MCF 10A (cell line): ENCODE measurements at regions not wholly inside any gene's neighbourhood (a gene's known extent, or its start where the extent isn't known, plus 50 kb on each side); places are given as distances from the start of the nearest gene placed in this dataset.

Source experiments
- BruUV-seq: library from RNA; stranded (reverse); fragments of 400-500 nt; replicated peaks from 2 replicates; lab custom pipeline; 2021; lab: Mats Ljungman, UMichigan
- CTCF ChIA-PET: fragments of 300-600 bp; sonication (Branson Sonifier 250); formaldehyde crosslinking; extraction: SDS; loops from one replicate; lab custom pipeline; 2021; ENCODE audit warnings: antibody characterized with exemption, inconsistent platforms; lab: Yijun Ruan, JAX
- POLR2A ChIA-PET: fragments of 300-600, 350-650 bp; sonication (Branson Sonifier 250); formaldehyde crosslinking; extraction: SDS; loops from one replicate; lab custom pipeline; 2020; ENCODE audit warnings: antibody characterized with exemption, inconsistent platforms; lab: Yijun Ruan, JAX
- DNase-seq: peaks from one replicate; pipeline ENCODE4 v3.0.0-alpha.2; 2018; ENCODE audit not compliant: unreplicated experiment
- H3K27ac Mint-ChIP-seq: one replicate; pipeline ENCODE4 v1.8.0; 2022; ENCODE audit warnings: mild to moderate bottlenecking, low read depth, mixed read lengths; ENCODE audit not compliant: unreplicated experiment
- H3K27me3 Mint-ChIP-seq: one replicate; pipeline ENCODE4 v1.8.0; 2022; ENCODE audit warnings: mixed read lengths; ENCODE audit not compliant: insufficient read depth, unreplicated experiment
- H3K36me3 Mint-ChIP-seq: one replicate; pipeline ENCODE4 v1.8.0; 2022; ENCODE audit warnings: mild to moderate bottlenecking, moderate library complexity, mixed read lengths; ENCODE audit not compliant: insufficient read depth, unreplicated experiment
- H3K4me1 Mint-ChIP-seq: one replicate; pipeline ENCODE4 v1.8.0; 2022; ENCODE audit warnings: mixed read lengths; ENCODE audit not compliant: insufficient read depth, unreplicated experiment
- H3K4me3 Mint-ChIP-seq: one replicate; pipeline ENCODE4 v1.8.0; 2022; ENCODE audit warnings: mild to moderate bottlenecking, moderate library complexity, mixed read lengths; ENCODE audit not compliant: unreplicated experiment
- H3K9me3 Mint-ChIP-seq: one replicate; pipeline ENCODE4 v1.8.0; 2022; ENCODE audit warnings: mixed read lengths; ENCODE audit not compliant: unreplicated experiment
- CTCF ChIP-seq: fragments of 200-600 bp; IDR thresholded peaks from one replicate; pipeline ENCODE4 v1.8.0; 2022; ENCODE audit warnings: antibody characterized with exemption, mild to moderate bottlenecking; ENCODE audit not compliant: unreplicated experiment
- intact Hi-C: fragments of 100-400 bp; cut with micrococcal nuclease; formaldehyde crosslinking; loops from 2 replicates; pipeline ENCODE4 v1.14.1; 2022

DNA sequence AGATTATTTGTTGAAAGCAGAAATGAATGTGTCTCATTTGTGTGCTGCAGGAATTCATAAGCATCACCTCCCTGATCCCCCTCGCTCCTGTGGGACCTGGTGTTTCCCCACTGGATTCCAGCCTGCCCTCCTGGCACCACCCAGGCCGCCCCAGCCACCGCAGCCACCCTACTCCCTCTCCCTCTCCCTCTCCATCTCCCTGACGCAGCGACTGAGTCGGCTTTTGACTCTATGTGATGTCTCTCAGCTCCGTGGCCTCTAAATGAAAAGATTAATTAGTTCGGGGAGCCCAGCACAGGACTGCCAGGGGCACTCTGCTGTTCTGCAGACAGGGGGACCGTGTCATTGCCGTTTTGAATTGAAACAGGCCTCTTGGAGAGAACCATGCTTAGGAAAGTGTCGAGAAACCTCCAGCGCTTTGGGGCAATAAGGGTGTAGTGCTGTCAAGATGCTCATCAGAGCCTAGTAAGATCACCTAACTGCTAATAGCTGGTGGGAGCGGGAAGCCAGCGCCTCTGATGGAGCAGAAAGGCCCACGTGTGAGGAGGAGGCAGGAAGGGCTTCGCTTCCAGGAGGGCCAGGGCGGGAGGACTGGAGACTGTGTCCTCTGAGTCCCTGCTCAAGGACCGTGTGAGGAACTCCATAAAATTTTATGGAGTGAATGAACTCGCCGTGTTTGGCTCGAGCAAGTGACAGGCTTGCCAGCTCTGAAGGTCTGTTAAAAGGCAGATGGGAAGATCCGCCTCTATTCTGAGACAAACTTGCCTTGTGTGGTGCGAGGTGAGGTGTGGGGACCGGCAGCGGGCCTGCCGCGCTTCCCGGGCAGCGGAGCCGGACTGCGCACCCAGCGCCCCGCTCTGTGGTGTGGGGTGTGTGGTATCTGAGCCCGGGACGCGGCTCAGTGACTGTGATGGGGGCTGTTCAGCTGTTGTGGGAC is 157.4 kb upstream of the C14orf180 start:
- Mint-ChIP-seq H3K36me3 (no peaks in the 10 kb centered on the region), H3K27ac (no peak overlapping the region)
- CTCF ChIA-PET = no interaction called here

GRCh38 chr14:104422837-104423681 is 156.5 kb upstream of the C14orf180 start:
- Mint-ChIP-seq H3K27ac (no peak overlapping the region), H3K36me3 (no peaks in the 10 kb centered on the region), H3K4me3 (no peak overlapping the region), H3K9me3 (no peaks in the 10 kb centered on the region), H3K27me3 (peaks cover 18% of the 10 kb centered on the region), H3K4me1 (no peaks in the 10 kb centered on the region)
- intact Hi-C loops = no loop called here
- no peak for TF ChIP-seq CTCF
- CTCF ChIA-PET = no interaction called here
- no TSS peak for BruUV-seq
- DNase-seq = no peak
- POLR2A ChIA-PET = no interaction called here

More for the DNA sequence above, 157.4 kb upstream of the C14orf180 start:
- Mint-ChIP-seq H3K9me3 (no peaks in the 10 kb centered on the region), H3K27me3 (peaks cover 27% of the 10 kb centered on the region), H3K4me1 (no peaks in the 10 kb centered on the region), H3K4me3 (no peak overlapping the region)
- POLR2A ChIA-PET = no interaction called here
- intact Hi-C loops = no loop called here
- no peak for TF ChIP-seq CTCF
- BruUV-seq = no TSS peak
- no peak for DNase-seq

DNA sequence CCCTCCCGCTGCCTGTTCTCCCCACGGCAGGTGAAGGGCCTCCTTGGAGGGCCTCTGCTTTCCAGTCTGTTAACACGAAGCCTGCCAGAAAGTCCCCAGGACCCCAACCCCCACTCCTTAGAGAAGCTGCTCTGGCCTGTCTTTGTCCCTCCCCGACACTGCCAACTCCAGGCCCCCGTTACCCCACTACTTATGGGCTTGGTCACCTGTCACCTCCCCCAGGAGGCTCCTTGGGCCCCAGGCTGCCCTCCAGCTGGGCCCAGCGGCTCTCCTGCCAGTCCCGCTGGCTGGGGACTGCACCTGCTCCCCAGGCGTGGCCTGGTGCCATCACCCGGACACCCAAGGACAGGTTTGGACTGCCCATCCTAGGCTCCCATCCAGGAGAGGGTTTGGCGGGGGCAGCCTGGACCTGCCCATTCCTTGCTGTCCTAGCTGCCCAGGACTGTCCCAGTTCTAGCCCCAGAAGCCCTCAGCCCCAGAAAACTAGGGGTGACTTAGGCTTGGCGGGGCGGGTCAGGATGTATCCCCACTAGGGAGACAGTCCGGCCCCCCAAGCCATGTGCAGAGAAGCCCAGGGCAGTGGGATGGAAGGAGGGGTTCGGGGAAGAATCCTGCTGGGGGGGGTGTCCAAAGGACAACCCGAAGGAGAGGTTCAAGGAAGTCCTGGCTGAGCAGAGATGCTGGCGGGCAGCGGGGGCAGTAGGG is 155.7 kb upstream of the C14orf180 start:
- TF ChIP-seq CTCF = no peak
- BruUV-seq = no TSS peak
- POLR2A ChIA-PET = no interaction called here

More for the DNA sequence above, 155.7 kb upstream of the C14orf180 start:
- intact Hi-C loops = no loop called here
- Mint-ChIP-seq H3K4me3 (no peak overlapping the region), H3K36me3 (no peaks in the 10 kb centered on the region), H3K27ac (no peak overlapping the region), H3K4me1 (no peaks in the 10 kb centered on the region), H3K9me3 (no peaks in the 10 kb centered on the region), H3K27me3 (peaks cover 15% of the 10 kb centered on the region)
- DNase-seq = no peak
- CTCF ChIA-PET = no interaction called here
